ENCODE measurements at regions not wholly inside any gene's neighbourhood (a gene's known extent, or its start where the extent isn't known, plus 50 kb on each side); places are given as distances from the start of the nearest gene placed in this dataset.

- TF ChIP-seq CTCF (IDR thresholded peaks at IDR 0.05) (no peak), CREM (CRISPR knock-in tag; IDR thresholded peaks at IDR 0.05) (no peak), TP53 (CRISPR knock-in tag; IDR thresholded peaks at IDR 0.05) (no peak), NFE2L1 (CRISPR knock-in tag; IDR thresholded peaks at IDR 0.05) (no peak), ZNF232 (CRISPR knock-in tag; IDR thresholded peaks at IDR 0.05) (no peak), USF1 (CRISPR knock-in tag; IDR thresholded peaks at IDR 0.05) (no peak), ARID4B (CRISPR knock-in tag; IDR thresholded peaks at IDR 0.05; ENCODE audit: borderline replicate concordance) (no peak), E2F4 (CRISPR knock-in tag; IDR thresholded peaks at IDR 0.05; ENCODE audit: borderline replicate concordance, low read depth) (no peak), E2F1 (CRISPR knock-in tag; IDR thresholded peaks at IDR 0.05) (no peak), HMGXB4 (CRISPR knock-in tag; IDR thresholded peaks at IDR 0.05) (no peak)
These were observed 67.7 kb upstream of the ZDHHC17 start for GRCh38 chr12:76696186-76696585.
